ENCODE measurements at regions not wholly inside any gene's neighbourhood (a gene's known extent, or its start where the extent isn't known, plus 50 kb on each side); places are given as distances from the start of the nearest gene placed in this dataset.
A peak's percentile ranks its signal among the peaks of the same experiment; 100 is the strongest.

DNA sequence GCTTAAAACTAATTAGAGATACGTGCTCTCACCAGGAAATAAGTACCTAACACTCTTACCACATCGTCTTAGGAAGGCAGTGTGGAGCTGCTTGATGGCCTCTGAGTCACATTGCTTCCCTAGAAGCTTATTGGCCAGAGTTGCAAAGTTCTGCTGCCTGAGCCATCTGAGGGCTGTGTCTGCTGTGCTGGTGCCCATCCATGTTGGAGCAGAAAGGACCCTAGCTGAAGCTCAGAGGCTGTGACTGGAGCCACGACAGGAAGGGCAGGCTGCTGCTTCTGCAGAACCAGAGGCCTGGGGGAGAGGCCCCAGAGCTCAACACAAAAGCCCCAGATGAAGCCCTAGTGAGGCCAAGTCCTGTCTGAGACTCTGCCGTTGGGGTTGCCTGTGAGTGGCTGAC is 64.8 kb upstream of the IGFBP3 start:
- TF ChIP-seq POLR2A (IDR thresholded peaks at IDR 0.05), result no peak
- TF ChIP-seq CTCF (IDR thresholded peaks at IDR 0.05), result no peak
- Histone ChIP-seq H3K27me3 (no peaks in the 10 kb centered on the region), H3K4me1 (no peaks in the 10 kb centered on the region), H3K36me3 (no peaks in the 10 kb centered on the region), H3K9me3 (no peaks in the 10 kb centered on the region), H3K27ac (no peak overlapping the region), H3K4me3 (no peak overlapping the region)
- no peak for DNase-seq
- intact Hi-C loops (cut with DNase I; ENCODE audit: low total_unique reads), result no loop called here

- Histone ChIP-seq H3K4me3 (no peak overlapping the region), H3K36me3 (no peaks in the 10 kb centered on the region), H3K27me3 (no peaks in the 10 kb centered on the region), H3K27ac (no peak overlapping the region), H3K9me3 (no peaks in the 10 kb centered on the region), H3K4me1 (no peaks in the 10 kb centered on the region)
- DNase-seq, result no peak
- TF ChIP-seq CTCF (IDR thresholded peaks at IDR 0.05) (no peak), POLR2A (IDR thresholded peaks at IDR 0.05) (no peak)
- intact Hi-C loops (cut with DNase I; ENCODE audit: low total_unique reads), result no loop called here
Observed at GRCh38 chr7:45984386-45985295, 63.6 kb upstream of the IGFBP3 start.

- H3K9me3 ChIP-seq, result no peaks in the 10 kb centered on the region
- no peak for TF ChIP-seq POLR2A (IDR thresholded peaks at IDR 0.05)
- no peak for TF ChIP-seq CTCF (IDR thresholded peaks at IDR 0.05)
- H3K36me3 ChIP-seq, result no peaks in the 10 kb centered on the region
- H3K27ac ChIP-seq, result peak overlapping the region in 1 of 2 donors; percentile 16
- H3K27me3 ChIP-seq, result no peaks in the 10 kb centered on the region
- intact Hi-C loops (cut with DNase I; ENCODE audit: low total_unique reads), result no loop called here
- H3K4me1 ChIP-seq, result peaks cover 0 to 6% of the 10 kb centered on the region in 2 donors
- DNase-seq, result no peak
- no peak overlapping the region for H3K4me3 ChIP-seq
Observed at GRCh38 chr7:45983720-45984255, 62.7 kb upstream of the IGFBP3 start.

GRCh38 chr7:45982907-45983719 is 62.0 kb upstream of the IGFBP3 start:
- H3K27ac ChIP-seq, result peak overlapping the region in 1 of 2 donors; percentile 16
- H3K36me3 ChIP-seq, result no peaks in the 10 kb centered on the region
- DNase-seq, result no peak
- intact Hi-C loops (cut with DNase I; ENCODE audit: low total_unique reads), result no loop called here
- H3K27me3 ChIP-seq, result no peaks in the 10 kb centered on the region
- no peaks in the 10 kb centered on the region for H3K9me3 ChIP-seq
- no peak overlapping the region for H3K4me3 ChIP-seq
- peaks cover under 1 to 11% of the 10 kb centered on the region in 2 donors for H3K4me1 ChIP-seq
- TF ChIP-seq CTCF (IDR thresholded peaks at IDR 0.05), result no peak
- no peak for TF ChIP-seq POLR2A (IDR thresholded peaks at IDR 0.05)
